Calu3 (cell line): ENCODE measurements at regions not wholly inside any gene's neighbourhood (a gene's known extent, or its start where the extent isn't known, plus 50 kb on each side); places are given as distances from the start of the nearest gene placed in this dataset.

ENCODE experiments used
- BruUV-seq: library from RNA; stranded (reverse); fragments of 400-500 nt; replicated peaks from 2 replicates; lab custom pipeline; 2021; lab: Mats Ljungman, UMichigan
- CTCF ChIA-PET: fragments of 300-600 bp; sonication (Branson Sonifier 250); formaldehyde crosslinking; loops from one replicate; lab custom pipeline; 2022; ENCODE audit warnings: antibody characterized with exemption; lab: Charles Lee
- DNase-seq: peaks from one replicate; pipeline ENCODE4 v3.0.0; 2022
- H3K27ac Mint-ChIP-seq: one replicate; pipeline ENCODE4 v1.8.0; 2022; ENCODE audit warnings: mixed read lengths; ENCODE audit not compliant: unreplicated experiment
- H3K27me3 Mint-ChIP-seq: one replicate; pipeline ENCODE4 v1.8.0; 2022; ENCODE audit warnings: mixed read lengths; ENCODE audit not compliant: unreplicated experiment
- H3K36me3 Mint-ChIP-seq: one replicate; pipeline ENCODE4 v1.8.0; 2022; ENCODE audit warnings: mild to moderate bottlenecking, moderate library complexity, mixed read lengths; ENCODE audit not compliant: insufficient read depth, unreplicated experiment
- H3K4me1 Mint-ChIP-seq: one replicate; pipeline ENCODE4 v1.8.0; 2022; ENCODE audit warnings: mild to moderate bottlenecking, low read depth, mixed read lengths; ENCODE audit not compliant: unreplicated experiment
- H3K4me3 Mint-ChIP-seq: one replicate; pipeline ENCODE4 v1.8.0; 2022; ENCODE audit warnings: mild to moderate bottlenecking, low read depth, moderate library complexity, mixed read lengths; ENCODE audit not compliant: unreplicated experiment
- H3K9me3 Mint-ChIP-seq: one replicate; pipeline ENCODE4 v1.8.0; 2022; ENCODE audit warnings: low read depth, mixed read lengths; ENCODE audit not compliant: unreplicated experiment
- intact Hi-C: fragments of 100-400 bp; cut with micrococcal nuclease; formaldehyde crosslinking; loops from one replicate; pipeline ENCODE4 v1.10.0; 2022; ENCODE audit not compliant: unreplicated experiment
- TF ChIP-seq, protein P1 (sequence below): fragments of 200-600 bp; IDR thresholded peaks from one replicate; pipeline ENCODE4 v1.8.0; 2022; ENCODE audit warnings: antibody characterized with exemption; ENCODE audit not compliant: unreplicated experiment

DNA sequence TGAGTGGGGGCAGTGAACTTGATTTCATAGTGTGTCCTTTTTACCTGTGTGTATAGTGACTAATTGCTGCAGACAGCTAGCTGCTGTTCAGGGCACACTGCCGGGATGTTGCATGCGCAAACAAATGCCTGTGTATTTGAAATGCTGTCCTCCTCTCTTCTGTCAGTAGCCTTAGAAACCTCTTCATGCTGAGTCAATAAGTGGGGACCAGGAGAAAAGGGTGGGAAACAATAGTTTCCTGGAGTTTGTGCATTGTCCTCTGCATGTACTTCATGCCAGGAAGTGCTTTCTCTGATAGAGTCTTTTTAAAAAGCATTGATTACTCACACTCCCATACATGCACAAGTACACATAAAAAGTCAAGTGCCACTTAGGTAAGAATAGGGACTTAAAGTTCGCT lies 1183.7 kb upstream of the CELF2 start:
- Mint-ChIP-seq H3K4me3 (peak overlapping the region; percentile 47), H3K27ac (peak overlapping the region; percentile 18), H3K4me1 (peaks cover 8% of the 10 kb centered on the region), H3K27me3 (no peaks in the 10 kb centered on the region), H3K36me3 (peaks cover 3% of the 10 kb centered on the region), H3K9me3 (peaks cover 4% of the 10 kb centered on the region)
- CTCF ChIA-PET: no interaction called here
- DNase-seq: peak; percentile 24
- no TSS peak for BruUV-seq
- intact Hi-C loops: no loop called here
- TF ChIP-seq, protein P1, sequence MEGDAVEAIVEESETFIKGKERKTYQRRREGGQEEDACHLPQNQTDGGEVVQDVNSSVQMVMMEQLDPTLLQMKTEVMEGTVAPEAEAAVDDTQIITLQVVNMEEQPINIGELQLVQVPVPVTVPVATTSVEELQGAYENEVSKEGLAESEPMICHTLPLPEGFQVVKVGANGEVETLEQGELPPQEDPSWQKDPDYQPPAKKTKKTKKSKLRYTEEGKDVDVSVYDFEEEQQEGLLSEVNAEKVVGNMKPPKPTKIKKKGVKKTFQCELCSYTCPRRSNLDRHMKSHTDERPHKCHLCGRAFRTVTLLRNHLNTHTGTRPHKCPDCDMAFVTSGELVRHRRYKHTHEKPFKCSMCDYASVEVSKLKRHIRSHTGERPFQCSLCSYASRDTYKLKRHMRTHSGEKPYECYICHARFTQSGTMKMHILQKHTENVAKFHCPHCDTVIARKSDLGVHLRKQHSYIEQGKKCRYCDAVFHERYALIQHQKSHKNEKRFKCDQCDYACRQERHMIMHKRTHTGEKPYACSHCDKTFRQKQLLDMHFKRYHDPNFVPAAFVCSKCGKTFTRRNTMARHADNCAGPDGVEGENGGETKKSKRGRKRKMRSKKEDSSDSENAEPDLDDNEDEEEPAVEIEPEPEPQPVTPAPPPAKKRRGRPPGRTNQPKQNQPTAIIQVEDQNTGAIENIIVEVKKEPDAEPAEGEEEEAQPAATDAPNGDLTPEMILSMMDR: no peak

- Mint-ChIP-seq H3K4me1 (peaks cover 8% of the 10 kb centered on the region), H3K4me3 (no peak overlapping the region), H3K27me3 (no peaks in the 10 kb centered on the region), H3K36me3 (no peaks in the 10 kb centered on the region), H3K27ac (no peak overlapping the region), H3K9me3 (peaks cover 4% of the 10 kb centered on the region)
- BruUV-seq: no TSS peak
- intact Hi-C loops: no loop called here
- TF ChIP-seq, protein P1: no peak
- CTCF ChIA-PET: no interaction called here
- no peak for DNase-seq
These were observed 1183.2 kb upstream of the CELF2 start for GRCh38 chr10:9834434-9834833.

DNA sequence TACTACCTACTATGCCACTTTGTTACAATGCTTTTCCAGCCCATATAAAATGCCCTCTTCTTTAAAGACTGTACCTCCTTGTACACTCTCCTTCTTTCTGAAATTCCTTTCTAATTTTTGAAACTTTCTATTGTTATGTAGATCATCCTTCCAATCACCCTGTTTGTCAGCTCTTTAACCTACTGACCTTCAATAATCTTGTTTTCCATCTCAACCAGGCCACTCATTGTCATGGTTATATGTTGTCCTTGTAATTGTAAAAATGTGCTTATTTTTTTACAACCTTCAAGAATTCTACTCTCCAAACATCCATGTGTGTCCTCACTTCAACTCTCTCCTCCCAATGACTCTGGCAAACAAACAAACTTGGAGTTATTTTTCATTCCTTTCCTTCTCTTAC lies 1172.6 kb upstream of the CELF2 start:
- no peaks in the 10 kb centered on the region for H3K4me1 Mint-ChIP-seq
- no TSS peak for BruUV-seq
- H3K9me3 Mint-ChIP-seq: peaks cover 20% of the 10 kb centered on the region
- TF ChIP-seq, protein P1: no peak
- H3K36me3 Mint-ChIP-seq: no peaks in the 10 kb centered on the region
- no peaks in the 10 kb centered on the region for H3K27me3 Mint-ChIP-seq
- H3K27ac Mint-ChIP-seq: no peak overlapping the region
- CTCF ChIA-PET: no interaction called here
- intact Hi-C loops: no loop called here
- H3K4me3 Mint-ChIP-seq: no peak overlapping the region
- no peak for DNase-seq

GRCh38 chr10:9848278-9848677 lies 1169.4 kb upstream of the CELF2 start:
- Mint-ChIP-seq H3K4me1 (no peaks in the 10 kb centered on the region), H3K27me3 (no peaks in the 10 kb centered on the region), H3K36me3 (no peaks in the 10 kb centered on the region), H3K9me3 (peaks cover 21% of the 10 kb centered on the region), H3K27ac (no peak overlapping the region), H3K4me3 (no peak overlapping the region)
- CTCF ChIA-PET: no interaction called here
- TF ChIP-seq, protein P1: no peak
- DNase-seq: no peak
- intact Hi-C loops: no loop called here
- BruUV-seq: no TSS peak
